Endothelial cell of umbilical vein (primary cell): ENCODE measurements at regions not wholly inside any gene's neighbourhood (a gene's known extent, or its start where the extent isn't known, plus 50 kb on each side); places are given as distances from the start of the nearest gene placed in this dataset.

Experiments
- BruUV-seq: library from RNA; stranded (reverse); fragments of 400-500 nt; replicated peaks from 2 replicates; lab custom pipeline; 2021; lab: Mats Ljungman, UMichigan
- CTCF ChIA-PET: fragments of 300-600, 350-600 bp; sonication (Branson Sonifier 250); formaldehyde crosslinking; loops from one replicate; lab custom pipeline; 2021; ENCODE audit warnings: antibody characterized with exemption, inconsistent platforms; lab: Charles Lee
- POLR2A ChIA-PET: fragments of 300-600, 350-600 bp; sonication (Branson Sonifier 250); formaldehyde crosslinking; loops from one replicate; lab custom pipeline; 2021; ENCODE audit warnings: antibody characterized with exemption, inconsistent platforms; lab: Charles Lee
- DNase-seq: peaks from one replicate; pipeline ENCODE4 v3.0.0-alpha.2; 2011; ENCODE audit warnings: low read depth, low spot score
- FAIRE-seq: peaks from 2 replicates; lab custom pipeline; 2011; peaks lifted over from hg19 to GRCh38; lab: Jason Lieb, UNC
- H2AFZ ChIP-seq: 2 replicates; pipeline ENCODE4 v1.6.0; 2012; ENCODE audit warnings: low read depth, low read length, control low read depth, inconsistent platforms
- H3K27ac ChIP-seq: 2 replicates; pipeline ENCODE4 v1.5.1; 2011; ENCODE audit warnings: low read depth, mild to moderate bottlenecking, control low read depth, low read length, moderate library complexity; ENCODE audit not compliant: insufficient read depth
- H3K27me3 ChIP-seq, 2 experiments: 2 replicates each; pipeline versions ENCODE4 v1.6.0 to v1.6.1; 2011; ENCODE audit warnings: low read length in 2 of 2, mixed read lengths in 1 of 2; ENCODE audit not compliant: control insufficient read depth in 2 of 2, insufficient read depth in 2 of 2
- H3K36me3 ChIP-seq, 2 experiments: 2 replicates in 1 of 2; 3 replicates in 1 of 2; pipeline ENCODE4 v1.5.1; 2011; ENCODE audit warnings: low read length in 2 of 2, mild to moderate bottlenecking in 1 of 2, moderate library complexity in 1 of 2; ENCODE audit not compliant: control insufficient read depth in 2 of 2, insufficient read depth in 2 of 2; ENCODE audit errors: extremely low read depth in 1 of 2
- H3K4me1 ChIP-seq: 3 replicates; pipeline ENCODE4 v1.5.1; 2011; ENCODE audit warnings: mild to moderate bottlenecking, low read length; ENCODE audit not compliant: control insufficient read depth, insufficient read depth; ENCODE audit errors: extremely low read depth
- H3K4me2 ChIP-seq: 2 replicates; pipeline ENCODE4 v1.6.1; 2011; ENCODE audit warnings: low read length, control low read depth, mixed read lengths; ENCODE audit not compliant: insufficient read depth
- H3K4me3 ChIP-seq, 3 experiments: fragments of 200-600 bp in 1 of 3; sonication (generic), shearing (Covaris generic) in 1 of 3; replicated peaks in 1 of 3; 2 replicates each; pipeline ENCODE4 v1.5.1; 2011 to 2016; ENCODE audit warnings: control low read depth in 3 of 3, low read length in 3 of 3, mild to moderate bottlenecking in 2 of 3, inconsistent platforms in 1 of 3, low read depth in 1 of 3, moderate library complexity in 1 of 3; ENCODE audit not compliant: insufficient read depth in 1 of 3
- H3K79me2 ChIP-seq: 2 replicates; pipeline ENCODE4 v1.6.0; 2012; ENCODE audit warnings: low read length, inconsistent platforms; ENCODE audit not compliant: control insufficient read depth, insufficient read depth
- H3K9ac ChIP-seq: replicated peaks from 2 replicates; pipeline ENCODE3; 2011; ENCODE audit warnings: low read length, control low read depth; ENCODE audit not compliant: insufficient read depth; ENCODE audit errors: extremely low read depth
- H3K9me1 ChIP-seq: replicated peaks from 3 replicates; pipeline ENCODE4 v1.6.0; 2011; ENCODE audit warnings: mild to moderate bottlenecking, low read length; ENCODE audit not compliant: control insufficient read depth, insufficient read depth; ENCODE audit errors: extremely low read depth
- H3K9me3 ChIP-seq: replicated peaks from 2 replicates; pipeline ENCODE4 v1.5.1; 2012; ENCODE audit warnings: low read length, inconsistent platforms; ENCODE audit not compliant: control insufficient read depth, insufficient read depth
- H4K20me1 ChIP-seq: replicated peaks from 2 replicates; pipeline ENCODE3; 2011; ENCODE audit warnings: mild to moderate bottlenecking, low read length; ENCODE audit not compliant: control insufficient read depth, insufficient read depth; ENCODE audit errors: extremely low read depth
- CTCF ChIP-seq, 2 donors: IDR thresholded peaks; 1 replicate in 1 of 2; 2 replicates in 1 of 2; pipeline ENCODE4 v1.5.1; 2011; ENCODE audit warnings: low read length in 2 of 2, mild to moderate bottlenecking in 2 of 2, moderate library complexity in 2 of 2, control low read depth in 1 of 2, inconsistent platforms in 1 of 2, low read depth in 1 of 2; ENCODE audit not compliant: insufficient read depth in 1 of 2; ENCODE audit errors: extremely low read depth in 1 of 2
- JUN ChIP-seq: IDR thresholded peaks from 2 replicates; pipeline ENCODE4 v1.6.1; 2011; ENCODE audit warnings: borderline replicate concordance, low read depth; ENCODE audit not compliant: insufficient read length, insufficient read depth
- MYC ChIP-seq: IDR thresholded peaks from one replicate; pipeline ENCODE4 v1.6.1; 2011; ENCODE audit warnings: mild to moderate bottlenecking, low read depth, low read length
- POLR2A ChIP-seq: IDR thresholded peaks from 2 replicates; pipeline ENCODE4 v1.6.1; 2012; ENCODE audit warnings: low read depth, mild to moderate bottlenecking, control low read depth, low read length
- POLR2AphosphoS5 ChIP-seq: IDR thresholded peaks from 2 replicates; pipeline ENCODE4 v1.6.1; 2012; ENCODE audit warnings: low read depth, mild to moderate bottlenecking, control low read depth, low read length, moderate library complexity; ENCODE audit not compliant: insufficient read depth
- dilution Hi-C: fragments of 300-500 bp; cut with MboI; formaldehyde crosslinking; loops from one replicate; pipeline ENCODE4 v1.15.0; 2019; ENCODE audit warnings: low sequenced_read_pairs; ENCODE audit not compliant: extremely low pct_ligation_motif_present
- intact Hi-C: fragments of 100-400 bp; cut with micrococcal nuclease; formaldehyde crosslinking; loops from one replicate; pipeline ENCODE4 v1.10.0; 2022

- intact Hi-C loops (loop anchor here (10.0 kb wide), 1 partner anchor 305 kb away; the partner anchor contains the start of gene RALB), dilution Hi-C loops (no loop called here)
- Histone ChIP-seq H3K4me2 (no peak overlapping the region), H3K79me2 (no peaks in the 10 kb centered on the region), H2AFZ (no peak overlapping the region), H3K9ac (no peak overlapping the region), H3K27me3 (peaks cover 2 to 8% of the 10 kb centered on the region in 2 experiments), H3K9me1 (no peaks in the 10 kb centered on the region), H4K20me1 (no peaks in the 10 kb centered on the region), H3K4me1 (no peaks in the 10 kb centered on the region), H3K36me3 (no peaks in the 10 kb centered on the region), H3K4me3 (no peak overlapping the region), H3K27ac (no peak overlapping the region), H3K9me3 (no peaks in the 10 kb centered on the region)
- no peak for FAIRE-seq
- CTCF ChIA-PET = no interaction called here
- POLR2A ChIA-PET = no interaction called here
- DNase-seq = no peak
- no TSS peak for BruUV-seq
- TF ChIP-seq JUN (no peak), POLR2AphosphoS5 (no peak), CTCF (IDR thresholded peaks at IDR 0.05; ENCODE audit: extremely low read depth in 1 of 2, insufficient read depth in 1 of 2, low read depth in 1 of 2, low read length in 2 of 2) (no peak)
Observed at GRCh38 chr2:120559401-120559800, 176.3 kb upstream of the GLI2 start.

- Histone ChIP-seq H4K20me1 (no peaks in the 10 kb centered on the region), H3K4me1 (no peaks in the 10 kb centered on the region), H3K27me3 (peaks cover 0 to 5% of the 10 kb centered on the region in 2 experiments), H2AFZ (no peak overlapping the region), H3K9ac (no peak overlapping the region), H3K9me3 (no peaks in the 10 kb centered on the region), H3K27ac (no peak overlapping the region), H3K36me3 (no peaks in the 10 kb centered on the region), H3K4me2 (no peak overlapping the region), H3K79me2 (no peaks in the 10 kb centered on the region), H3K4me3 (no peak overlapping the region), H3K9me1 (no peaks in the 10 kb centered on the region)
- CTCF ChIA-PET = interaction anchor here (0.8 kb wide), 1 partner anchor 39 kb away, joined by 3 read pairs; no protein-coding TSS in a partner anchor
- dilution Hi-C loops (no loop called here), intact Hi-C loops (no loop called here)
- no peak for DNase-seq
- TF ChIP-seq POLR2A = no peak
- TF ChIP-seq MYC = no peak
- no TSS peak for BruUV-seq
- POLR2A ChIA-PET = no interaction called here
- no peak for FAIRE-seq
Observed at GRCh38 chr2:120560330-120560729, 175.3 kb upstream of the GLI2 start.
